GM12864 (cell line): ENCODE measurements at regions not wholly inside any gene's neighbourhood (a gene's known extent, or its start where the extent isn't known, plus 50 kb on each side); places are given as distances from the start of the nearest gene placed in this dataset.

Experiments used
- DNase-seq: peaks from one replicate; pipeline ENCODE4 v3.0.0-alpha.2; 2011; ENCODE audit warnings: low read depth
- H3K4me3 ChIP-seq: 2 replicates; pipeline ENCODE4 v1.5.1; 2011; ENCODE audit warnings: mild to moderate bottlenecking, low read depth, low read length, control low read depth
- TF ChIP-seq, protein P1 (sequence below): IDR thresholded peaks from 2 replicates; pipeline ENCODE4 v1.5.1; 2011; ENCODE audit warnings: low read depth, mild to moderate bottlenecking, moderate library complexity, low read length, control low read depth, inconsistent platforms; ENCODE audit errors: missing control alignments

DNA sequence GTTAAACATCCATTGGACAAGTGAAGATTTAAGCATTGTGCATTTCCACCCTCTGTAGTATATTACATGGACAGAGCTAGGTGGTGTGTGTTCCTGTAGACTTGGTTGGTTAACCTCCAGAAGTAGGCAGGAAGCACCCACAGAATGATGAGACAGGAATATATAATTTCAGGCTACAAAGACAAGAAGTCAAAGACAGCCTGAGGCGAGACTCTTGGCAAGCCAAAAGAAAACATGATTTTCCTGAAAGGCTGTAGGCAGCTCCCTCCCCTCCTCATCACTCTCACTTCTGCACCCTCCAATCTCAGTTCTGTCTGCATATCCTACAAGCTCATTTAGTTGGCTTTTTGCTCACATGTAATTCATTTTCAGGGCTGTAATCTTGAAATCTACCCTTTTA is 110.0 kb upstream of the SLC35B3 start:
- no peak for DNase-seq
- TF ChIP-seq, protein P1, sequence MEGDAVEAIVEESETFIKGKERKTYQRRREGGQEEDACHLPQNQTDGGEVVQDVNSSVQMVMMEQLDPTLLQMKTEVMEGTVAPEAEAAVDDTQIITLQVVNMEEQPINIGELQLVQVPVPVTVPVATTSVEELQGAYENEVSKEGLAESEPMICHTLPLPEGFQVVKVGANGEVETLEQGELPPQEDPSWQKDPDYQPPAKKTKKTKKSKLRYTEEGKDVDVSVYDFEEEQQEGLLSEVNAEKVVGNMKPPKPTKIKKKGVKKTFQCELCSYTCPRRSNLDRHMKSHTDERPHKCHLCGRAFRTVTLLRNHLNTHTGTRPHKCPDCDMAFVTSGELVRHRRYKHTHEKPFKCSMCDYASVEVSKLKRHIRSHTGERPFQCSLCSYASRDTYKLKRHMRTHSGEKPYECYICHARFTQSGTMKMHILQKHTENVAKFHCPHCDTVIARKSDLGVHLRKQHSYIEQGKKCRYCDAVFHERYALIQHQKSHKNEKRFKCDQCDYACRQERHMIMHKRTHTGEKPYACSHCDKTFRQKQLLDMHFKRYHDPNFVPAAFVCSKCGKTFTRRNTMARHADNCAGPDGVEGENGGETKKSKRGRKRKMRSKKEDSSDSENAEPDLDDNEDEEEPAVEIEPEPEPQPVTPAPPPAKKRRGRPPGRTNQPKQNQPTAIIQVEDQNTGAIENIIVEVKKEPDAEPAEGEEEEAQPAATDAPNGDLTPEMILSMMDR = no peak
- no peak overlapping the region for H3K4me3 ChIP-seq

DNA sequence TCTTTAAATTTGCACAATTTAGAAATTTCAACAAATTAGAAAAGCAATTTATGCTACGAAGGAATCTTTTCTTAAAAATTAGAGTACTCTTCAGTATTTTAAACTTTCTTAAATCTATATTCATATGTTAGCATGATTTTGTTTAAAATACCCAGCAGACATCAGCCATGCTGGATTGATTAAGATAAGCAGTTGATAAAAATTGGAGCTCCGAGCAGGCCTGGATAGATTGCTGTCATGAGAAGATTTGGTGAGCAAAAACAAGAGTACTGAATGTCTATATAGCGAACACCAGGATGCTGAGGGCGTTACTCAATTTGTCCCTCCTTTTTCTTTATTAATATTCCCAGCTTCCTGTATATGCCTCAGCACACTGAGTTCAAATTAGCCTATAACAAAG is 108.4 kb upstream of the SLC35B3 start:
- no peak for DNase-seq
- no peak overlapping the region for H3K4me3 ChIP-seq
- TF ChIP-seq, protein P1 = no peak

DNA sequence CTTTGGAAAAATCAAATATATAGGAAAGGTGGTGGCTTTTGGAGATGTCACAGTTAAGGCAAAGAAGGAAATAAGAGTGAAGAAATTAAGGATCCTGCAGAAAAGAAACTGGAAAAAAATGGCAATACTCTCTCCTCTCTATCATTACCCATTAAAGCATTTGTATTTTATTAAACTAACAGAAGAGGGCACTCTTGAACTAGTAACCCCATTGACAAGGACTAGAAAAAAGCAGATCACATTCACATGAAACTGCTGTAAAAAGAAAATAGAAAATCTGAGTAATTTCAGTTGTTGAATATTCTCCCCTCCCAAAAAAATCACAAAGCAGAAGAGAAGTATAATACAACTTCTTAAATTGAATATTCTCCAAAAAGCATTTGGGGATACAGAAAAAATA is 104.1 kb upstream of the SLC35B3 start:
- no peak overlapping the region for H3K4me3 ChIP-seq
- TF ChIP-seq, protein P1 = peak; percentile 25
- DNase-seq = no peak

DNA sequence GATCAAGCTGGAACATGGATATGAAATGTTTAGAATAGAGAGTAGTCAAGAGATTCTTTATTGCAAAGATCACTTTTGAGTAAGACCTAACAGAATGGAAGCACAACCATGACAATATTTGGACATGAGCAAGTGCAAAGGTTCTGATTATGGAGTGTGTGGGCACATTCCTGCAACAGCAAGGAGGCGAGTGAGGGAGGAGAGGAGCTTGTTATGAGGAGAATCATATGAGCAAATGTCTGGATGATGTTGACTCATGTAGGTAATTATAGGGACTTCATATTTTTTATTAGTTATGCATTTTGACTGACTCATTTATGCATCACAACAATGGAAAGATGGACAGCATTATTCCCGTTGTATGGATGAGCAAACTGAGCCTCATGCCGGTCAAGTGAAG is 100.8 kb upstream of the SLC35B3 start:
- DNase-seq = no peak
- H3K4me3 ChIP-seq = no peak overlapping the region
- TF ChIP-seq, protein P1 = no peak

DNA sequence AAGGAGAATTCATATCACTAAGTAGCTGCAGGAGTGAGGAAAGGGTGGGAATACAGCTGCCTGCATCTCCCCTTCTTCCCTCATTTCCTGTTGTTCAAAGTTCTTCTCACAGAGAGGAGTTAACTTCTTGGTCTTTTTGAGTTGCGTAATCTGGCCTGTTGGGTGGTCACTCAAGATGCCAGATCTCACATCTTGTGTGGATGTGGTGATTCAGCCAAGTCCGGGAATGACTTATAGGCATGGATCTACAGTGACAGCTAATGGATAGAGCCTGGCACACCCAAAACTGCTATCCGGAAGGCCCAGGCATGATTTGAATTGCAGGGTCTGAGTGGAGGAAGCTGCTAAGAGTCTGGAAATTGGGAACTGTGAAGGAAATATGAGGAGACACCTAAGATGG is 100.2 kb upstream of the SLC35B3 start:
- H3K4me3 ChIP-seq = no peak overlapping the region
- no peak for DNase-seq
- TF ChIP-seq, protein P1 = no peak

DNA sequence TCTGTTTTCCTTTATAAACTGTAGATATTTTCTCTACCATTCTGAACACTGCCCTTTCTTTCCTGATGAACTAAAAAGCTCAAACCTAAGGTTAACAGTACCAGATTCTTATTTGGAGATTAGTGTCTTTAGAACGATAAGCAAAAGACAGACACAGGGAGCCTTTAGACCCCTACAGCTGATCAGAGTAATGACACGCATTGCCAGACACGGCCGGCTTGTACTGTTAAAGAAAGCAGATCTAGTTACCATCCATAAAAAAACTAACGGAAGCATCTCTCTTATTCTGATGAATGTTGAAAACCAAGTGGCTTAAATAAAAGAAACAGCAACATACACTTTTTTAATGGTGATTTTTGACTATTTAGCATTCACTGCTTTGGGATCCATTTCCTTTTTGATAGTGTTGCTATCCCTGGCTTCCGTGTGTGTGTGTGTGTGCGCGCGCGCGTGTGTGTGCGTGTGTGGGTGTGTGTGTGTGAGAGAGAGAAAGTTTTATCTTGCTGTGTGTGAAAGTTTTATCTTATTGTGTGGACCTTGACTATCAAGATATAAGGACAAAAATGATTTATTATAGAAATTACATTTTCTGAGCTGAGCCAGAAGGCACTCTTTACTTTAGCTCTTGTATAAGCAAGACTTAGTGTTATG is 95.6 kb upstream of the SLC35B3 start:
- DNase-seq = no peak
- no peak overlapping the region for H3K4me3 ChIP-seq
- TF ChIP-seq, protein P1 = no peak

DNA sequence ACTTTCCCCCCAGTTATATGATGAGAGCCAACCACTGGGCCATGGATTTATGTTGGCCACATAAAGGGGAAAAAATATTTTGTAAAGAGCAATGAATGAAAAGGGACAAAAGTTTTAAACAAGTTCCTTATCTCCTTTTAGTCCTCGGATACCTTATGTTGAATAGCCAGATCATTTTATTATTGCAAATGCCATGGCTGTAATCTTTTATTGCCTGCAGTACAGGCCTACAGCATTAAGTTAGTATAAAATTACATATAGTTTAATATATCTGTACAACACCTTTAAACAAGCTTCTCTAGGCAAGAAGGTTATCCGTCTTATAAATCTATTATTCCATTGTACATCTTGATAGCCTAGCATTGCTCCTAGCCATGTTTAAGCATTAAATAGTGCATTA is 93.9 kb upstream of the SLC35B3 start:
- TF ChIP-seq, protein P1 = no peak
- DNase-seq = no peak
- H3K4me3 ChIP-seq = no peak overlapping the region
